ENCODE measurements at regions not wholly inside any gene's neighbourhood (a gene's known extent, or its start where the extent isn't known, plus 50 kb on each side); places are given as distances from the start of the nearest gene placed in this dataset.

- TF ChIP-seq EZH2 (IDR thresholded peaks at IDR 0.05; ENCODE audit: borderline replicate concordance) (no peak), EZH2phosphoT487 (IDR thresholded peaks at IDR 0.05; ENCODE audit: low read depth, severe bottlenecking, unreplicated experiment) (no peak)
- TF ChIP-seq, protein P1, sequence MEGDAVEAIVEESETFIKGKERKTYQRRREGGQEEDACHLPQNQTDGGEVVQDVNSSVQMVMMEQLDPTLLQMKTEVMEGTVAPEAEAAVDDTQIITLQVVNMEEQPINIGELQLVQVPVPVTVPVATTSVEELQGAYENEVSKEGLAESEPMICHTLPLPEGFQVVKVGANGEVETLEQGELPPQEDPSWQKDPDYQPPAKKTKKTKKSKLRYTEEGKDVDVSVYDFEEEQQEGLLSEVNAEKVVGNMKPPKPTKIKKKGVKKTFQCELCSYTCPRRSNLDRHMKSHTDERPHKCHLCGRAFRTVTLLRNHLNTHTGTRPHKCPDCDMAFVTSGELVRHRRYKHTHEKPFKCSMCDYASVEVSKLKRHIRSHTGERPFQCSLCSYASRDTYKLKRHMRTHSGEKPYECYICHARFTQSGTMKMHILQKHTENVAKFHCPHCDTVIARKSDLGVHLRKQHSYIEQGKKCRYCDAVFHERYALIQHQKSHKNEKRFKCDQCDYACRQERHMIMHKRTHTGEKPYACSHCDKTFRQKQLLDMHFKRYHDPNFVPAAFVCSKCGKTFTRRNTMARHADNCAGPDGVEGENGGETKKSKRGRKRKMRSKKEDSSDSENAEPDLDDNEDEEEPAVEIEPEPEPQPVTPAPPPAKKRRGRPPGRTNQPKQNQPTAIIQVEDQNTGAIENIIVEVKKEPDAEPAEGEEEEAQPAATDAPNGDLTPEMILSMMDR (IDR thresholded peaks at IDR 0.05; ENCODE audit: poor library complexity): no peak
- no peaks in the 10 kb centered on the region for H3K79me2 ChIP-seq
- H3K4me2 ChIP-seq: no peak overlapping the region
- no peaks in the 10 kb centered on the region for H3K9me3 ChIP-seq (ENCODE audit: low read depth)
- DNase-seq (ENCODE audit: low spot score): no peak
- no peaks in the 10 kb centered on the region for H4K20me1 ChIP-seq (ENCODE audit: insufficient read depth, poor library complexity, severe bottlenecking)
- no peaks in the 10 kb centered on the region for H3K27me3 ChIP-seq
- no peak overlapping the region for H3K4me3 ChIP-seq
- H3K27ac ChIP-seq: no peak overlapping the region
- no peaks in the 10 kb centered on the region for H3K36me3 ChIP-seq (replicated peaks; ENCODE audit: insufficient read depth, low read depth)
- no peaks in the 10 kb centered on the region for H3K4me1 ChIP-seq (ENCODE audit: insufficient read depth)
- no peak overlapping the region for H2AFZ ChIP-seq
- 98% methylated on average over 44 of the region's 45 CpGs for WGBS (ENCODE audit: low lambda C conversion rate, missing lambda C conversion rate)
- no peaks in the 10 kb centered on the region for H3K9me2 ChIP-seq (replicated peaks; ENCODE audit: insufficient read depth)
These were observed 695.9 kb downstream of the EPHA7 start for GRCh38 chr6:92723390-92723931.

DNA sequence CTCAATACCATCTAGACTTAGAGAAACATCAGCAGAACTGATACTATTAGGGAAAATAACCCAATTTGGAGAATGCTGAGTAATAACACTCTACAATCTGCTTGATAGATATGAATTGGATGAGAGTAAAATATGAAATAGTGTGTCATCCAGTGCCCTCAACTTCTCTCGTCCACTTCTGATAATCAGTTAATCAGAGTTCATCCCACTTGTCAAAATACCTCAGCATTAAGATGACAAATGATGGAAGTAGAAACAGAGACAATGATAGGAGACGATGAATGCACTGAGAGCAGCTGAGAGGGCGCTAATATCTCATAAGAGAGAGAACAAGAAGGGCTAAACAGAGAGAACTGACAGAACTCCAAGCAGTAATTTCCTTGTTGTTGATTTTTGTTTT is 699.6 kb downstream of the EPHA7 start:
- 43% methylated on average over 3 of the region's 3 CpGs for WGBS (ENCODE audit: low lambda C conversion rate, missing lambda C conversion rate)

DNA sequence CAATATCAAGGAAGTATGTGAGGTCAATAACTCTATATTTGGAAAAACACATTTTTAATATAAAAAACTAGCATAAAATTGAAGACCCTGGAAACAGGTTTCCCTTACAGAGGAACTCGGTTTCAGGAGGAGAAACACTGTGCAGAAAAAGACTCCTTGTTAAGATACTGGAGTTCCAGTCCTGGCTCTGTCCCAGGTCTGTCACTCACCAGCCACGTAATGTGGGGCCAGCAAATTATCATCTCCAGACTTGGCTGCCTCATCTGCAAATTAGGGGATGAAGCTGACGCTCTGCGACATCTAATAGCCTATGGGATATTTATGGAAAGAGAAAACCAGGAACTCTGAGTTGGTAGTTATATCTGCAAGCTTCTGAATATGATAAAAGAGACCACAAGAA is 702.7 kb downstream of the EPHA7 start:
- WGBS (ENCODE audit: low lambda C conversion rate, missing lambda C conversion rate): 85% methylated on average over 4 of the region's 4 CpGs

More for the DNA sequence above, 699.6 kb downstream of the EPHA7 start:
- Histone ChIP-seq H3K4me2 (no peak overlapping the region), H3K27me3 (no peaks in the 10 kb centered on the region), H3K4me1 (ENCODE audit: insufficient read depth) (no peaks in the 10 kb centered on the region), H3K9me3 (ENCODE audit: low read depth) (no peaks in the 10 kb centered on the region), H2AFZ (no peak overlapping the region), H3K79me2 (no peaks in the 10 kb centered on the region), H3K9me2 (replicated peaks; ENCODE audit: insufficient read depth) (no peaks in the 10 kb centered on the region), H3K36me3 (replicated peaks; ENCODE audit: insufficient read depth, low read depth) (no peaks in the 10 kb centered on the region), H4K20me1 (ENCODE audit: insufficient read depth, poor library complexity, severe bottlenecking) (no peaks in the 10 kb centered on the region), H3K4me3 (no peak overlapping the region), H3K27ac (no peak overlapping the region)
- DNase-seq (ENCODE audit: low spot score): no peak
- TF ChIP-seq, protein P1 (IDR thresholded peaks at IDR 0.05; ENCODE audit: poor library complexity): no peak
- TF ChIP-seq EZH2 (IDR thresholded peaks at IDR 0.05; ENCODE audit: borderline replicate concordance) (no peak), EZH2phosphoT487 (IDR thresholded peaks at IDR 0.05; ENCODE audit: low read depth, severe bottlenecking, unreplicated experiment) (no peak)

More for the DNA sequence above, 702.7 kb downstream of the EPHA7 start:
- no peak overlapping the region for H3K4me2 ChIP-seq
- H3K4me3 ChIP-seq: no peak overlapping the region
- no peaks in the 10 kb centered on the region for H3K4me1 ChIP-seq (ENCODE audit: insufficient read depth)
- no peaks in the 10 kb centered on the region for H3K27me3 ChIP-seq
- TF ChIP-seq EZH2 (IDR thresholded peaks at IDR 0.05; ENCODE audit: borderline replicate concordance) (no peak), EZH2phosphoT487 (IDR thresholded peaks at IDR 0.05; ENCODE audit: low read depth, severe bottlenecking, unreplicated experiment) (no peak)
- TF ChIP-seq, protein P1 (IDR thresholded peaks at IDR 0.05; ENCODE audit: poor library complexity): no peak
- DNase-seq (ENCODE audit: low spot score): no peak
- no peaks in the 10 kb centered on the region for H3K9me2 ChIP-seq (replicated peaks; ENCODE audit: insufficient read depth)
- no peaks in the 10 kb centered on the region for H3K9me3 ChIP-seq (ENCODE audit: low read depth)
- no peak overlapping the region for H2AFZ ChIP-seq
- no peaks in the 10 kb centered on the region for H3K36me3 ChIP-seq (replicated peaks; ENCODE audit: insufficient read depth, low read depth)
- H3K79me2 ChIP-seq: no peaks in the 10 kb centered on the region
- H3K27ac ChIP-seq: no peak overlapping the region
- no peaks in the 10 kb centered on the region for H4K20me1 ChIP-seq (ENCODE audit: insufficient read depth, poor library complexity, severe bottlenecking)

Data from hepatocyte (in vitro differentiated cells).